GM19351 (cell line): ENCODE measurements at regions not wholly inside any gene's neighbourhood (a gene's known extent, or its start where the extent isn't known, plus 50 kb on each side); places are given as distances from the start of the nearest gene placed in this dataset.

Experiments used
- ATAC-seq: cut with Tn5 transposase; IDR thresholded peaks from one replicate; pipeline ENCODE4 v1.9.1; 2021; ENCODE audit warnings: mild to moderate bottlenecking, moderate library complexity; ENCODE audit not compliant: unreplicated experiment

DNA sequence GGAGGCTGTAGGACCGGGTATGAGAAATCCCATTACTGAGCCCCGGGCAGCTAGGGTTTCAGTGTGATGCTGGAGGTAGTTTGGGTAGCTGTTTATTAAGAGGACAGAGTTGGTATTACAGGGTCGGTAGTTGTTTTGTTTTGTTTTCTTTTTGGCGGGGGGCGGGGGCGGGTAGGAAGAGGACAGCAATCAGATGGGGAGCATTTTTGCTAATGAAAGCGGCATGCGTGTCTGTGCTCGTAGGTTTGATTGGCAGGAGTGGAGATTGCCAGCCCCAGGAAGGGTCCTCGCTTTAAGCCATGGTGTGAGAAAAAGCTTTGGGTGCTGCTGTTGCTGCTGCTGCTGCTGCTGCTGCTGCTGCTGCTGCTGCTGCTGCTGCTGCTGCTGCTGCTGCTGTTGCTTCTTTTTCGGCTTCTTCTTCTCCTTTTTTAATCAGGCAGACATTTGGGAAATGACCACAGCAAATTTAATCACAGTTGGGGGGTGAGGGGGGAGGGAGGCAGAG lies 498.5 kb upstream of the ZFHX3 start:
- ATAC-seq = no peak

DNA sequence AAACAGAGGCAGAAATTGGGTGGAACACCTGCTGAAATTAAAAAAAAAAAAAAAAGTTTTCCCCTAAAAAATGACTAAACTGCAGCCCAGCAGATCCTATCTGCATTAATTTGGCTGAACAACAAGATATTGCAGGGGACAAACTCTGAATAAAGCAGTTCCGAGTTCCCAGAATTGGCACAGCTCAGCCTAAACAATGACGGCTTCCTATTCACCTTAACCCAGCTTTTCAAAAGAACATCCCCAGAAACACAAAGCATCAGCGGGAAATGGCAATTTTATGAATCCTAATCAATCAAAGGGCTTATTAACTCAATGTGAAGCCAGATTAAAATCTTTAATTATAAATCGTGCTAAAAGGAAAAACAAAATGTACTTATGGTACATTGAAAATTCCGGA lies 497.8 kb upstream of the ZFHX3 start:
- ATAC-seq = no peak

DNA sequence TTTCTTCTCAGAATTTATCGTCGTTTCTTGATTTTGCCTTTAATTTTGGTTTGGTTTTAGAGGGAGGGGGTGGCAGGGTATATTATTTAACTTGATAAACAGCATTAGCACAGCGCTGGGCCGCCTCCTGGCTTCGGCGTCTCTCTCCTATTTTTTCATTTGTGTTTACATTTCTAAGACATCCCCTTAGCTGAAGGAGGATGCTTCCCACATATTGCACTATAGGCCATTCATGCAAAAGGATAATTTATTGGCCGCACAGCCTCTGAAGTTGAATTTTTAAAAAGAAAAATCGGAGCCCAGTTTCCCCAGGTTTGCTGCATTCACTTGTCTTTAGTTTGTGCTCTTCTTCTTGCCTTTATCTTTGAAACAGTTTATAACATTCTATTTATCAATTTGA lies 497.4 kb upstream of the ZFHX3 start:
- no peak for ATAC-seq

GRCh38 chr16:73544826-73545225 lies 496.9 kb upstream of the ZFHX3 start:
- ATAC-seq = no peak

- no peak for ATAC-seq
Measured at GRCh38 chr16:73543970-73544599, 496.2 kb upstream of the ZFHX3 start.

DNA sequence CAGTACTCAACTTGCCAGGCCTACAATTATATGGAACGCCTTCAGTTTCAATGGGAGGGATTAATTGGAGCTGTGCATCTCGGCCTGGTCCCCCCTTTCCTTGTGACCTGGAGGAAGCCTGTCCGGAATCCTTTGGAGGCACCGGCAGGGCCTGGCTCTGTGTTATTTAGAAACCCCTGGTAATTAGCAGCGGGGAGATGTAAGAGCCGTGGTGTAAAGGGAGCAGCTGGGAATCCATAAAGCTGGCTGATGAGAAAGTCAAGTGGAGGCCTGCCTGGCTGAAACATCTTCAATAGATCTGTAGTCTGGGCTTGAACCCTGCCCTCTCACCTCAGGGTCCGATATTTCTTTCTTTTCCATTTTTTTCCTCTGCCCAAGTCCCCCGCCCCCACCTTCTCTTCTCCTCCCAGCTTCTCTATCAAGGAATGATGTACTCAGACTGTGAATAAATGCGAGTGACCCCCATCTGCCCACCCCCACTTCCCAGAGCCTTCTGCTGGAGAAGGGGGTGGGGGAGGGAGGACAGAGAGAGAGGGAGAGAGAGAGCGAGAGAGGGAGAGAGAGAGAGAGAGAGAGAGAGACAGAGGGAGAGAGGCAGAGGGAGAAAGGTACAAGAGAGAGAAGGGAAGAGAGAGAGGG lies 495.5 kb upstream of the ZFHX3 start:
- ATAC-seq = no peak

- ATAC-seq = no peak
Measured at GRCh38 chr16:73542885-73543284, 495.0 kb upstream of the ZFHX3 start.

DNA sequence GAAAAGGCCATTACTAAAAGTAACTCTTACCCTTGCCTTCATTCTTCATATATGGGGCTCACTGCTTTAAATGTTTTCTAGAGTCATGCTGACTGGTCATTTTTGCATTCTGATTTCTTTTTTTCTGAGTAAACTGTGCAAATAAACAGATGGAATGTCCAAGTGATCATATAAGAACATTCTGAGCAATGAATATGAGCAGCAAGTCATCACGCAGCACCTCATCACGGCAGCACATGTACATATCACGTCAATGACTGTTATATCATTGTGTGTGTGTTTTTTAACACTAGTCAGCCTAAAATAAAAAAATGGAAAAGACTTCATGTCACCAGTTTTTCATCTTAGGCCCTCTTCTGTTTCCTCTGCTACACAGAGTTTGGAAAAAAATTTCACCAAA lies 490.0 kb upstream of the ZFHX3 start:
- ATAC-seq = no peak

- no peak for ATAC-seq
Measured at GRCh38 chr16:73536931-73537330, 489.0 kb upstream of the ZFHX3 start.

- no peak for ATAC-seq
Measured at GRCh38 chr16:73531021-73531420, 483.1 kb upstream of the ZFHX3 start.

DNA sequence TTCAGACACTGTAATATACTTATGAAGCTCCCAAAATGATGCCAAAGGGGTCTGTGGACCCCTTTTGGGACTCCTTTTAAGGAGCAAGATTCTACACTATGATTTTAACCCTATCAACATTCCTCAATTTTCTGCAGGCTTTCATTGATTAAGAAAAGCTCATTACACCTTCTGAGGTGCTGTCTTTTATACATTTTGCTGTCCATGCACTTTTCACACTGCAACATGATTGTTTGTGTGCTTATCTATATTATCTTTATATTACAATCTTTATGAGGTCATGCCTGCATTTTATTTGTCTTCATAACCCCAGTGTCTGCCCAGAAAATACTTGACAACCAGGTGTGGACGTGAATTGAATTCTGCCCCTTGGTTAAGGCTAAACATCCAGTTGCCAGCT lies 482.6 kb upstream of the ZFHX3 start:
- ATAC-seq = no peak

- ATAC-seq = no peak
Measured at GRCh38 chr16:73529303-73530012, 481.5 kb upstream of the ZFHX3 start.

- no peak for ATAC-seq
Measured at GRCh38 chr16:73527187-73527586, 479.3 kb upstream of the ZFHX3 start.

- ATAC-seq = no peak
Measured at GRCh38 chr16:73526011-73526804, 478.3 kb upstream of the ZFHX3 start.

GRCh38 chr16:73523209-73523608 lies 475.3 kb upstream of the ZFHX3 start:
- ATAC-seq = no peak

GRCh38 chr16:73521499-73521898 lies 473.6 kb upstream of the ZFHX3 start:
- ATAC-seq = no peak

GRCh38 chr16:73515616-73516015 lies 467.7 kb upstream of the ZFHX3 start:
- ATAC-seq = no peak

DNA sequence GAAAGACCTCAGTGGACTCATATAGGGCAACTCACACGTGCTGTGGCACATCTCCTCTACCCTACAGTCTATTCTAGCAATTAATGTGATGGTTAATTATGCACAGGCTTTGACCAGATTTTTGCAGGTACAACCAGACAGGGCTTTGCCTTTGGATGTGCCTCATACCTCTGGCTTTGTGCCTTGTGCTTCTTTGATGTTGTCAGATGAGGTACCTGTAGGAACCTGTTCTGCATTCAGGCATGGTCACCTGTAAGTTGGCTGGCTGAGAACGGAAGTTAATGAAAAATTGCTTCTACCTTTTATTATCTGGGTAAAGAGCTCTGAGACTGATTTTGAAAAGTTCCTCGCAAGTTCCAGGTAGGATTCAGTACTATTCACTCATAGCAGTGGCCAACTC lies 462.9 kb upstream of the ZFHX3 start:
- ATAC-seq = no peak

DNA sequence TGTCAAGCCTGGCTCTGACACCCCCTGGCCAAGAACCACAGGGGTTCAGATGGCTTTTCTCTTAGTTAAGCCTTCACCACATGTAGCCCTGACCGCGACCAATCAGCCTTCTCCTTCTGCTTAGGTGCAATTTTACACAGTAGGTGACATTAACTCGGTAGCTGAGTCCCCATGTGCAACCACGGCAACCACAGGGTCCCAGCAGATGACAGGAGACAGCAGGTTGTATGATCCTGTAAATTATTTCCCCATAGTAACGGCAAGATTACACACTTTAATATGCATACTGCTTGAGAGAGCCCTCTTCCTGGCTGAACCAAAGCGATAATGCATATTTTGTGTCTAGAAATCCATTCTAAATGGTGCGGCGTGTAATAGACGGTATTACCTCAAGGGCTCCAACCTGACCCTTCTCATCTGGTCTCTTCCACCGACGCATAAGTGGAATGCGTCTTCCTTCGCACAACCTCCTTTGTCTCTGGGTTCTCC lies 458.7 kb upstream of the ZFHX3 start:
- no peak for ATAC-seq

- no peak for ATAC-seq
Measured at GRCh38 chr16:73505577-73505976, 457.6 kb upstream of the ZFHX3 start.
